IMR-90 (cell line): ENCODE measurements at regions not wholly inside any gene's neighbourhood (a gene's known extent, or its start where the extent isn't known, plus 50 kb on each side); places are given as distances from the start of the nearest gene placed in this dataset.

Source experiments
- CEBPB ChIP-seq: IDR thresholded peaks from 2 replicates; pipeline ENCODE4 v1.6.1; 2012; ENCODE audit warnings: low read depth, low read length, improper control_type of control experiment
- CHD1 ChIP-seq: IDR thresholded peaks from 2 replicates; pipeline ENCODE4 v1.6.1; 2012; ENCODE audit warnings: low read depth, low read length, improper control_type of control experiment
- CTCF ChIP-seq: conservative IDR thresholded peaks from 2 replicates; pipeline ENCODE4 v1.5.1; 2012; ENCODE audit warnings: mild to moderate bottlenecking, low read depth, low read length, improper control_type of control experiment
- ELK1 ChIP-seq: fragments of 150-350 bp; IDR thresholded peaks from 2 replicates; pipeline ENCODE4 v1.6.1; 2016; ENCODE audit warnings: low read depth, mild to moderate bottlenecking, low read length, moderate library complexity, borderline replicate concordance
- FOS ChIP-seq: fragments of 150-350 bp; IDR thresholded peaks from 2 replicates; pipeline ENCODE4 v1.6.1; 2016; ENCODE audit warnings: low read depth, low read length
- MAZ ChIP-seq: IDR thresholded peaks from 2 replicates; pipeline ENCODE4 v1.6.1; 2012; ENCODE audit warnings: low read depth, mild to moderate bottlenecking, low read length, improper control_type of control experiment, moderate library complexity, borderline replicate concordance
- POLR2A ChIP-seq: IDR thresholded peaks from 2 replicates; pipeline ENCODE4 v1.6.1; 2012; ENCODE audit warnings: mild to moderate bottlenecking, low read depth, low read length
- RFX5 ChIP-seq: IDR thresholded peaks from 2 replicates; pipeline ENCODE4 v1.8.0; 2012; ENCODE audit warnings: low read depth, mild to moderate bottlenecking, low read length, moderate library complexity
- SMC3 ChIP-seq: fragments of 150-350 bp; IDR thresholded peaks from 2 replicates; pipeline ENCODE4 v1.6.1; 2016; ENCODE audit warnings: low read depth, mild to moderate bottlenecking, antibody characterized with exemption, low read length, moderate library complexity

DNA sequence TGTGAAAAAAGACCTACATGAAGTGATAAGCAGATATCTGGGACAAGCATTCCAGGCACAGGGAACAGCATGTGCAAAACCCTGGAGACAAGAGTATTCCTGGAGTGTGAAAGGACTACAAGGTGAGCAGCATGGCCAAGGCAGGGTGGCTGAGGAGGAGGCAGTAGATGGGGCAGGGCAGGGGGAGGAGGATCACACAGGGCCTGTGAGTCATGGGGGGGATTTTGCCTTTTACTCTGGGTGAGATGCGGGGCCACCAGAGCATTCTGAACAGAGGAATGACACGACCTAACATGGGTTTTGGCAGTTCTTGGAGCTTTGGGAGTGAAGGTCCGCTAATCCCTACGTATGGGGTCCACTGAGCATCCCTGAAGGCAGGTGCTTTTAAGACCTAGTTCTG, 69.8 kb upstream of the CCN6 start:
- TF ChIP-seq CTCF = no peak
- TF ChIP-seq POLR2A = no peak
- TF ChIP-seq CEBPB = no peak
- TF ChIP-seq CHD1 = no peak
- TF ChIP-seq MAZ = no peak
- no peak for TF ChIP-seq SMC3
- TF ChIP-seq RFX5 = no peak
- TF ChIP-seq FOS = no peak
- no peak for TF ChIP-seq ELK1
